Kidney (tissue), 13 donors: ENCODE measurements at regions not wholly inside any gene's neighbourhood (a gene's known extent, or its start where the extent isn't known, plus 50 kb on each side); places are given as distances from the start of the nearest gene placed in this dataset.

ENCODE experiments used
- DNase-seq, 5 donors: peaks; one replicate each; pipeline ENCODE4 v3.0.0-alpha.2; 2013 to 2020
- FAIRE-seq: peaks from 2 replicates; lab custom pipeline; 2012; peaks lifted over from hg19 to GRCh38; lab: Jason Lieb, UNC
- H3K27ac ChIP-seq, 2 donors: one replicate each; pipeline ENCODE4 v1.7.0; 2013; ENCODE audit warnings: low read depth in 2 of 2, low read length in 2 of 2, inconsistent platforms in 1 of 2
- H3K27me3 ChIP-seq: one replicate; pipeline ENCODE4 v1.7.1; 2013; ENCODE audit warnings: low read length, inconsistent platforms; ENCODE audit not compliant: control insufficient read depth, insufficient read depth
- H3K36me3 ChIP-seq, 3 donors: one replicate each; pipeline versions ENCODE4 v1.7.0 to v1.7.1; 2013; ENCODE audit warnings: low read length in 3 of 3, control low read depth in 1 of 3, inconsistent platforms in 1 of 3; ENCODE audit not compliant: insufficient read depth in 3 of 3, control insufficient read depth in 2 of 3
- H3K4me1 ChIP-seq, 3 donors: one replicate each; pipeline versions ENCODE4 v1.7.0 to v1.7.1; 2013; ENCODE audit warnings: low read length in 3 of 3, inconsistent platforms in 1 of 3, low read depth in 1 of 3; ENCODE audit not compliant: control insufficient read depth in 2 of 3, insufficient read depth in 2 of 3
- H3K4me3 ChIP-seq, 3 donors: one replicate each; pipeline versions ENCODE4 v1.7.0 to v1.8.1; 2013; ENCODE audit warnings: low read length in 3 of 3, control low read depth in 1 of 3, inconsistent platforms in 1 of 3
- H3K9ac ChIP-seq, 3 donors: one replicate each; pipeline versions ENCODE4 v1.7.0 to v1.7.1; 2013; ENCODE audit warnings: low read length in 3 of 3, control low read depth in 1 of 3, inconsistent platforms in 1 of 3
- H3K9me3 ChIP-seq, 3 donors: one replicate each; pipeline versions ENCODE4 v1.7.0 to v1.7.1; 2013; ENCODE audit warnings: low read length in 3 of 3, control low read depth in 1 of 3, inconsistent platforms in 1 of 3; ENCODE audit not compliant: control insufficient read depth in 2 of 3, insufficient read depth in 1 of 3
- CTCF ChIP-seq: IDR thresholded peaks from 3 replicates; pipeline ENCODE4 v1.5.1; 2012; ENCODE audit warnings: mild to moderate bottlenecking, moderate library complexity, borderline replicate concordance; ENCODE audit not compliant: insufficient read depth; ENCODE audit errors: extremely low read depth
- intact Hi-C: fragments of 100-400 bp; cut with DNase I; formaldehyde crosslinking; loops from one replicate; pipeline ENCODE4 v1.11.1; 2022
- donor health status: control.
- donor health status: control.
- donor health status: control.
- donor health status: control.
- donor health status: control.
- donor health status: DM: yes; HTN: yes; CAD: no.
- donor health status: Normal renal cell carcinoma (clear cell type).

GRCh38 chr4:66539745-66540144, 869.5 kb upstream of the EPHA5 start:
- Histone ChIP-seq H3K4me3 (no peak overlapping the region), H3K4me1 (no peaks in the 10 kb centered on the region), H3K9me3 (no peaks in the 10 kb centered on the region), H3K27ac (no peak overlapping the region), H3K27me3 (no peaks in the 10 kb centered on the region), H3K36me3 (no peaks in the 10 kb centered on the region), H3K9ac (no peak overlapping the region)
- intact Hi-C loops, result no loop called here
- no peak for TF ChIP-seq CTCF
- no peak for DNase-seq
- no peak for FAIRE-seq

DNA sequence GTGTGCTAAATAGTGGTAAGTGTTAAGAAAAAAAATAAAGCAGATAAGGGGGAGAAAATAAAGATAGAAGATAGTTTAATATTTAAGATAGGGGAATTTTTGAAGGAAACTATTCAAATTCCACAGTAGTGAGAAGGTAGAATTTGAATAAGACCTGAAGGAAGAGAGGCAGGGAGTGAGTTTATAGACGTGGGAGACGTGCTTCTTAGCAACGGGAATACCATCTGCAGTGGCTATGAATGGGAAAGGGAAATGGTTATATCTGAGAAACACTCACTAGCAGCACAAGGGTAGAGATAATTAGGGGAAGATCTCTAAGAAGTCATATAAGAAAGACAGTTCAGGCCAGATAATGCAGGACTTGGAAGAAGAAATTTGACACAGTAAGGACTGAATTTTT, 854.5 kb upstream of the EPHA5 start:
- no peaks in the 10 kb centered on the region for H3K4me1 ChIP-seq
- FAIRE-seq (no peak), DNase-seq (no peak)
- H3K4me3 ChIP-seq, result no peak overlapping the region
- H3K36me3 ChIP-seq, result no peaks in the 10 kb centered on the region
- H3K27ac ChIP-seq, result no peak overlapping the region
- no peaks in the 10 kb centered on the region for H3K9me3 ChIP-seq
- H3K9ac ChIP-seq, result no peak overlapping the region
- no peaks in the 10 kb centered on the region for H3K27me3 ChIP-seq
- no peak for TF ChIP-seq CTCF
- intact Hi-C loops, result no loop called here

GRCh38 chr4:66522244-66522643, 852.0 kb upstream of the EPHA5 start:
- H3K9ac ChIP-seq, result no peak overlapping the region
- TF ChIP-seq CTCF, result no peak
- no peaks in the 10 kb centered on the region for H3K9me3 ChIP-seq
- H3K27ac ChIP-seq, result no peak overlapping the region
- FAIRE-seq (no peak), DNase-seq (no peak)
- H3K27me3 ChIP-seq, result no peaks in the 10 kb centered on the region
- no peaks in the 10 kb centered on the region for H3K36me3 ChIP-seq
- no peaks in the 10 kb centered on the region for H3K4me1 ChIP-seq
- intact Hi-C loops, result no loop called here
- H3K4me3 ChIP-seq, result no peak overlapping the region

DNA sequence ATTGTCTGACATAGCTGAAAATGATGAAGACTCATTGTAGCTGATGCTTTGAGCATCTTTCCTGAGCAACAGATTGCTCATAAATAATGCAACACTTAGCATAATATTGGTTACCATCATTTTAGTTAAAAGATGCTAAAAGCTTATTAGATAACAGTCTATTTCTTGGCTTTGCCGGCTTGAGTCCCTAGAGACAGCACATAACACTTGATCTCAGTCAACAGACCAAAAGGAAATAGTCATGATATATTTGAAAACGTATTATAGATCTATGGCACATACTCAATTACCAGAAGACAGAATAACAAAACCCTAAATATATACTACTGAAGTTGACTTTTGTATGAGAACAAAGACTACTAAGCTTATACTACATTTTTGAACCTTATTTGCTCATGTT, 846.7 kb upstream of the EPHA5 start:
- Histone ChIP-seq H3K9ac (no peak overlapping the region), H3K4me3 (no peak overlapping the region), H3K9me3 (no peaks in the 10 kb centered on the region), H3K36me3 (no peaks in the 10 kb centered on the region), H3K27me3 (no peaks in the 10 kb centered on the region), H3K4me1 (no peaks in the 10 kb centered on the region), H3K27ac (no peak overlapping the region)
- FAIRE-seq (no peak), DNase-seq (no peak)
- intact Hi-C loops, result no loop called here
- no peak for TF ChIP-seq CTCF
